GM03348 (cell line): ENCODE measurements at regions not wholly inside any gene's neighbourhood (a gene's known extent, or its start where the extent isn't known, plus 50 kb on each side); places are given as distances from the start of the nearest gene placed in this dataset.

Source experiments
- DNase-seq: peaks from one replicate; pipeline ENCODE4 v3.0.0; 2012; ENCODE audit warnings: low spot score

GRCh38 chr17:77488531-77489238, 347.9 kb downstream of the SEC14L1 start:
- DNase-seq = no peak

GRCh38 chr17:77489239-77489892, 348.6 kb downstream of the SEC14L1 start:
- DNase-seq = no peak

GRCh38 chr17:77489893-77490255, 349.1 kb downstream of the SEC14L1 start:
- DNase-seq = peak; percentile 63

- no peak for DNase-seq
Observed at GRCh38 chr17:77490361-77491183, 349.8 kb downstream of the SEC14L1 start.

- no peak for DNase-seq
Observed at GRCh38 chr17:77491921-77492445, 351.2 kb downstream of the SEC14L1 start.

GRCh38 chr17:77492446-77493237, 351.9 kb downstream of the SEC14L1 start:
- no peak for DNase-seq

GRCh38 chr17:77493238-77493820, 352.6 kb downstream of the SEC14L1 start:
- DNase-seq = no peak

GRCh38 chr17:77493901-77494663, 353.3 kb downstream of the SEC14L1 start:
- DNase-seq = no peak

GRCh38 chr17:77494664-77495435, 354.1 kb downstream of the SEC14L1 start:
- DNase-seq = peak; percentile 92

- DNase-seq = no peak
Observed at GRCh38 chr17:77495575-77495974, 354.8 kb downstream of the SEC14L1 start.

- DNase-seq = no peak
Observed at GRCh38 chr17:77496401-77496801, 355.6 kb downstream of the SEC14L1 start.

GRCh38 chr17:77496831-77497577, 356.2 kb downstream of the SEC14L1 start:
- DNase-seq = no peak

GRCh38 chr17:77497578-77497934, 356.8 kb downstream of the SEC14L1 start:
- DNase-seq = no peak

GRCh38 chr17:77498091-77498741, 357.4 kb downstream of the SEC14L1 start:
- DNase-seq = no peak

- DNase-seq = no peak
Observed at GRCh38 chr17:77498791-77499698, 358.3 kb downstream of the SEC14L1 start.

- DNase-seq = no peak
Observed at GRCh38 chr17:77499699-77500435, 359.1 kb downstream of the SEC14L1 start.

GRCh38 chr17:77501101-77501566, 360.4 kb downstream of the SEC14L1 start:
- no peak for DNase-seq
